H1 (cell line): ENCODE measurements at regions not wholly inside any gene's neighbourhood (a gene's known extent, or its start where the extent isn't known, plus 50 kb on each side); places are given as distances from the start of the nearest gene placed in this dataset.

Source experiments
- CTCF ChIA-PET: fragments of 300-600 bp; sonication (Branson Sonifier 250); formaldehyde crosslinking; loops from one replicate; lab custom pipeline; 2021; ENCODE audit not compliant: partially characterized antibody; lab: Charles Lee
- POLR2A ChIA-PET: fragments of 300-600 bp; sonication (Branson Sonifier 250); formaldehyde crosslinking; loops from one replicate; lab custom pipeline; 2021; ENCODE audit warnings: inconsistent platforms; ENCODE audit not compliant: partially characterized antibody; lab: Charles Lee
- DNase-seq, 2 experiments: peaks; one replicate each; pipeline versions ENCODE4 v3.0.0 to v3.0.0-alpha.2; 2010 to 2022; ENCODE audit warnings: low spot score in 2 of 2, low read depth in 1 of 2, mixed read lengths in 1 of 2
- FAIRE-seq: peaks from 2 replicates; lab custom pipeline; 2011; peaks lifted over from hg19 to GRCh38; lab: Jason Lieb, UNC
- H2AFZ ChIP-seq: 2 replicates; pipeline ENCODE4 v1.8.1; 2012; ENCODE audit warnings: low read length, inconsistent platforms
- H2AK5ac ChIP-seq: 2 replicates; pipeline ENCODE4 v1.6.1; 2013; ENCODE audit warnings: low read depth, low read length
- H2BK120ac ChIP-seq: replicated peaks from 2 replicates; pipeline ENCODE3; 2013; ENCODE audit warnings: low read depth, low read length, inconsistent platforms
- H2BK12ac ChIP-seq: 2 replicates; pipeline ENCODE4 v1.6.1; 2013; ENCODE audit warnings: low read depth, low read length
- H2BK15ac ChIP-seq: 2 replicates; pipeline ENCODE4 v1.6.1; 2013; ENCODE audit warnings: low read length
- H2BK20ac ChIP-seq: 2 replicates; pipeline ENCODE4 v1.6.1; 2013; ENCODE audit warnings: low read length
- H2BK5ac ChIP-seq: 2 replicates; pipeline ENCODE4 v1.6.1; 2013; ENCODE audit warnings: low read depth, low read length
- H3K14ac ChIP-seq: 2 replicates; pipeline ENCODE4 v1.6.1; 2013; ENCODE audit warnings: inconsistent platforms; ENCODE audit not compliant: insufficient read length
- H3K18ac ChIP-seq: 2 replicates; pipeline ENCODE4 v1.6.1; 2013; ENCODE audit warnings: low read length; ENCODE audit errors: extremely low read depth
- H3K23ac ChIP-seq: 2 replicates; pipeline ENCODE4 v1.6.1; 2013; ENCODE audit warnings: inconsistent platforms; ENCODE audit not compliant: insufficient read length
- H3K23me2 ChIP-seq: 2 replicates; pipeline ENCODE4 v1.6.1; 2013; ENCODE audit warnings: low read depth, low read length
- H3K27ac ChIP-seq: 2 replicates; pipeline ENCODE4 v1.6.1; 2011; ENCODE audit warnings: low read depth, low read length, inconsistent platforms
- H3K27me3 ChIP-seq, 4 experiments: replicated peaks in 1 of 4; 1 replicate in 1 of 4; 2 replicates in 3 of 4; pipeline versions ENCODE4 v1.6.1 to v1.8.1; 2011 to 2013; ENCODE audit warnings: low read length in 3 of 4, mild to moderate bottlenecking in 3 of 4, inconsistent platforms in 2 of 4, mixed read lengths in 2 of 4, moderate library complexity in 1 of 4; ENCODE audit not compliant: control insufficient read depth in 3 of 4, insufficient read depth in 3 of 4; ENCODE audit errors: extremely low read depth in 1 of 4
- H3K36me3 ChIP-seq, 4 experiments: 2 replicates each; pipeline versions ENCODE4 v1.6.1 to v1.8.1; 2011 to 2013; ENCODE audit warnings: mild to moderate bottlenecking in 4 of 4, low read length in 3 of 4, moderate library complexity in 2 of 4, control low read depth in 1 of 4, inconsistent platforms in 1 of 4; ENCODE audit not compliant: insufficient read depth in 4 of 4, control insufficient read depth in 2 of 4
- H3K4ac ChIP-seq: replicated peaks from 2 replicates; pipeline ENCODE3; 2013; ENCODE audit warnings: low read length, low read depth, mixed read lengths, inconsistent platforms; ENCODE audit not compliant: insufficient read length
- H3K4me1 ChIP-seq, 4 experiments: replicated peaks in 1 of 4; 1 replicate in 1 of 4; 2 replicates in 3 of 4; pipeline versions ENCODE4 v1.6.1 to v1.8.1; 2011 to 2013; ENCODE audit warnings: low read length in 3 of 4, inconsistent platforms in 2 of 4, mixed read lengths in 1 of 4; ENCODE audit not compliant: insufficient read depth in 4 of 4, control insufficient read depth in 3 of 4
- H3K4me2 ChIP-seq, 2 experiments: 2 replicates each; pipeline versions ENCODE4 v1.6.1 to v1.8.1; 2011 to 2013; ENCODE audit warnings: low read depth in 2 of 2, low read length in 2 of 2, control low read depth in 1 of 2, inconsistent platforms in 1 of 2, mild to moderate bottlenecking in 1 of 2; ENCODE audit not compliant: insufficient read depth in 1 of 2
- H3K4me3 ChIP-seq, 4 experiments: fragments of 200-600, 300-600 bp in 1 of 4; sonication (generic), shearing (Covaris generic), sonication (Bioruptor Twin) in 1 of 4; 2 replicates each; pipeline versions ENCODE4 v1.5.1 to v1.8.1; 2011 to 2016; ENCODE audit warnings: low read length in 4 of 4, low read depth in 3 of 4, control low read depth in 2 of 4, inconsistent platforms in 2 of 4, mild to moderate bottlenecking in 2 of 4, mixed read lengths in 1 of 4, moderate library complexity in 1 of 4; ENCODE audit not compliant: insufficient read depth in 2 of 4; ENCODE audit errors: extremely low read depth in 1 of 4
- H3K56ac ChIP-seq: replicated peaks from 2 replicates; pipeline ENCODE3; 2013; ENCODE audit warnings: low read depth, mild to moderate bottlenecking, mixed read lengths, low read length, inconsistent platforms; ENCODE audit not compliant: insufficient read length
- H3K79me1 ChIP-seq: 2 replicates; pipeline ENCODE4 v1.6.1; 2013; ENCODE audit warnings: low read depth, low read length, control low read depth
- H3K79me2 ChIP-seq, 2 experiments: 2 replicates each; pipeline versions ENCODE4 v1.6.1 to v1.8.1; 2012 to 2013; ENCODE audit warnings: low read length in 2 of 2, mild to moderate bottlenecking in 2 of 2, inconsistent platforms in 1 of 2; ENCODE audit not compliant: insufficient read depth in 2 of 2, control insufficient read depth in 1 of 2
- H3K9ac ChIP-seq, 4 experiments: replicated peaks in 1 of 4; 1 replicate in 1 of 4; 2 replicates in 3 of 4; pipeline versions ENCODE4 v1.6.1 to v1.8.1; 2011 to 2013; ENCODE audit warnings: low read depth in 3 of 4, low read length in 3 of 4, control low read depth in 2 of 4, mild to moderate bottlenecking in 2 of 4, moderate library complexity in 2 of 4, inconsistent platforms in 1 of 4; ENCODE audit errors: extremely low read depth in 1 of 4
- H3K9me3 ChIP-seq, 2 experiments: 2 replicates each; pipeline versions ENCODE4 v1.6.1 to v1.8.1; 2012 to 2013; ENCODE audit warnings: mild to moderate bottlenecking in 2 of 2, moderate library complexity in 2 of 2, control low read depth in 1 of 2, inconsistent platforms in 1 of 2, low read depth in 1 of 2, low read length in 1 of 2, mixed read lengths in 1 of 2; ENCODE audit not compliant: insufficient read depth in 2 of 2
- H4K20me1 ChIP-seq, 2 experiments: replicated peaks in 1 of 2; 2 replicates each; pipeline versions ENCODE3 to v1.8.1; 2011 to 2013; ENCODE audit warnings: inconsistent platforms in 2 of 2, low read length in 2 of 2, mild to moderate bottlenecking in 1 of 2; ENCODE audit not compliant: insufficient read depth in 2 of 2, control insufficient read depth in 1 of 2
- H4K5ac ChIP-seq: 2 replicates; pipeline ENCODE4 v1.6.1; 2013; ENCODE audit warnings: low read length, low read depth, mixed read lengths, inconsistent platforms; ENCODE audit not compliant: insufficient read length
- H4K8ac ChIP-seq: 2 replicates; pipeline ENCODE4 v1.8.0; 2013; ENCODE audit warnings: mild to moderate bottlenecking, moderate library complexity, low read length, inconsistent platforms; ENCODE audit not compliant: insufficient read depth; ENCODE audit errors: extremely low read depth
- H4K91ac ChIP-seq: replicated peaks from 2 replicates; pipeline ENCODE3; 2013; ENCODE audit warnings: low read length, mixed read lengths, inconsistent platforms; ENCODE audit not compliant: insufficient read length
- BCL11A ChIP-seq, 2 experiments: IDR thresholded peaks; one replicate each; pipeline ENCODE4 v1.6.1; 2011; ENCODE audit warnings: low read depth in 2 of 2, low read length in 2 of 2, mild to moderate bottlenecking in 2 of 2
- CBX5 ChIP-seq: fragments of 300-800, 300-1000 bp; sonication (generic); IDR thresholded peaks from 2 replicates; pipeline ENCODE4 v1.7.1; 2016; ENCODE audit warnings: antibody characterized with exemption, low read length, low read depth
- CEBPB ChIP-seq: IDR thresholded peaks from 2 replicates; pipeline ENCODE4 v1.6.1; 2012; ENCODE audit warnings: low read depth, low read length
- EP300 ChIP-seq, 2 experiments: IDR thresholded peaks; 1 replicate in 1 of 2; 2 replicates in 1 of 2; pipeline ENCODE4 v1.6.1; 2011 to 2012; ENCODE audit warnings: low read depth in 2 of 2, low read length in 2 of 2, mild to moderate bottlenecking in 2 of 2, borderline replicate concordance in 1 of 2, inconsistent platforms in 1 of 2, moderate library complexity in 1 of 2
- FOSL1 ChIP-seq: IDR thresholded peaks from 2 replicates; pipeline ENCODE4 v1.6.1; 2011; ENCODE audit warnings: mild to moderate bottlenecking, low read depth, low read length, moderate library complexity; ENCODE audit not compliant: insufficient read depth
- GTF2F1 ChIP-seq: IDR thresholded peaks from 2 replicates; pipeline ENCODE4 v1.6.1; 2012; ENCODE audit warnings: low read depth, low read length, improper control_type of control experiment, borderline replicate concordance
- KDM5A ChIP-seq: fragments of 200-600 bp; IDR thresholded peaks from 2 replicates; pipeline ENCODE4 v1.7.1; 2012; ENCODE audit warnings: mild to moderate bottlenecking, low read length, inconsistent platforms, mixed read lengths
- PHF8 ChIP-seq: fragments of 200-600 bp; sonication (generic); conservative IDR thresholded peaks from 2 replicates; pipeline ENCODE4 v1.7.1; 2012; ENCODE audit warnings: low read depth, mild to moderate bottlenecking, inconsistent platforms, low read length, moderate library complexity
- POLR2AphosphoS5 ChIP-seq: IDR thresholded peaks from 2 replicates; pipeline ENCODE4 v1.6.1; 2011; ENCODE audit warnings: low read depth, low read length
- RBBP5 ChIP-seq: IDR thresholded peaks from 2 replicates; pipeline ENCODE4 v1.7.1; 2012; ENCODE audit warnings: low read depth, mild to moderate bottlenecking, inconsistent platforms, low read length, moderate library complexity, borderline replicate concordance
- RFX5 ChIP-seq: IDR thresholded peaks from 2 replicates; pipeline ENCODE4 v1.6.1; 2011; ENCODE audit warnings: low read depth, low read length, improper control_type of control experiment, borderline replicate concordance
- RXRA ChIP-seq: IDR thresholded peaks from 2 replicates; pipeline ENCODE4 v1.6.1; 2011; ENCODE audit warnings: low read depth, mild to moderate bottlenecking, low read length, moderate library complexity; ENCODE audit not compliant: insufficient read depth
- SIRT6 ChIP-seq: IDR thresholded peaks from one replicate; pipeline ENCODE4 v1.7.1; 2012; ENCODE audit warnings: low read length, inconsistent platforms
- SIX5 ChIP-seq: IDR thresholded peaks from 2 replicates; pipeline ENCODE4 v1.6.1; 2011; ENCODE audit warnings: mild to moderate bottlenecking, low read depth, low read length
- TAF1 ChIP-seq: IDR thresholded peaks from 2 replicates; pipeline ENCODE4 v1.6.1; 2011; ENCODE audit warnings: mild to moderate bottlenecking, low read depth, low read length
- WGBS, 2 experiments: shearing (Covaris generic) in 1 of 2; methylation state at CpG; one replicate each; pipeline versions ENCODE4 v1.1.6 to v1.1.7; 2013 to 2015; ENCODE audit warnings: low lambda C conversion rate in 2 of 2, mixed read lengths in 2 of 2, inconsistent platforms in 1 of 2, low coverage in 1 of 2, missing lambda C conversion rate in 1 of 2; ENCODE audit not compliant: insufficient replicate concordance in 2 of 2, insufficient coverage in 1 of 2, insufficient read length in 1 of 2; ENCODE audit errors: extremely low coverage in 1 of 2, missing lambda C conversion rate in 1 of 2; 5-methylcytosine and 5-hydroxymethylcytosine counted together
- TF ChIP-seq, protein P1 (sequence below): IDR thresholded peaks from 2 replicates; pipeline ENCODE4 v1.6.1; 2012; ENCODE audit warnings: inconsistent platforms

GRCh38 chr6:141758430-141758829 is 374.3 kb upstream of the GJE1 start:
- POLR2A ChIA-PET: no interaction called here
- CTCF ChIA-PET: interaction anchor here (0.9 kb wide), 1 partner anchor 231 kb away, joined by 3 read pairs; no protein-coding TSS in a partner anchor
- TF ChIP-seq TAF1 (no peak), BCL11A (IDR thresholded peaks at IDR 0.05; ENCODE audit: low read depth in 2 of 2, low read length in 2 of 2) (no peak), SIRT6 (no peak), RXRA (no peak), CEBPB (no peak), EP300 (IDR thresholded peaks at IDR 0.05; ENCODE audit: borderline replicate concordance in 1 of 2, low read depth in 2 of 2, low read length in 2 of 2) (no peak), RFX5 (no peak), SIX5 (no peak), CBX5 (no peak), FOSL1 (no peak), PHF8 (no peak), RBBP5 (no peak), KDM5A (no peak), GTF2F1 (no peak), POLR2AphosphoS5 (no peak)
- TF ChIP-seq, protein P1, sequence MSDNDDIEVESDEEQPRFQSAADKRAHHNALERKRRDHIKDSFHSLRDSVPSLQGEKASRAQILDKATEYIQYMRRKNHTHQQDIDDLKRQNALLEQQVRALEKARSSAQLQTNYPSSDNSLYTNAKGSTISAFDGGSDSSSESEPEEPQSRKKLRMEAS: no peak

More at GRCh38 chr6:141758430-141758829, 374.3 kb upstream of the GJE1 start:
- H4K91ac ChIP-seq: no peak overlapping the region
- H4K8ac ChIP-seq: no peak overlapping the region
- no peak overlapping the region for H2BK5ac ChIP-seq
- H2BK20ac ChIP-seq: no peak overlapping the region
- no peaks in the 10 kb centered on the region for H3K36me3 ChIP-seq
- H2BK120ac ChIP-seq: no peak overlapping the region
- no peak overlapping the region for H2BK15ac ChIP-seq
- FAIRE-seq (no peak), DNase-seq (no peak)
- H3K18ac ChIP-seq: no peak overlapping the region
- no peak overlapping the region for H3K4me2 ChIP-seq
- no peaks in the 10 kb centered on the region for H3K79me1 ChIP-seq
- H3K23ac ChIP-seq: no peak overlapping the region
- no peaks in the 10 kb centered on the region for H3K9me3 ChIP-seq
- H3K23me2 ChIP-seq: no peaks in the 10 kb centered on the region
- no peak overlapping the region for H2AFZ ChIP-seq
- no peaks in the 10 kb centered on the region for H3K27me3 ChIP-seq
- H3K9ac ChIP-seq: no peak overlapping the region
- H4K20me1 ChIP-seq: no peaks in the 10 kb centered on the region
- H3K4ac ChIP-seq: no peak overlapping the region
- H3K27ac ChIP-seq: no peak overlapping the region
- H3K79me2 ChIP-seq: no peaks in the 10 kb centered on the region
- no peak overlapping the region for H2BK12ac ChIP-seq
- H4K5ac ChIP-seq: no peak overlapping the region
- no peak overlapping the region for H3K56ac ChIP-seq
- WGBS, 2 experiments: 98% methylated on average over 3 of the region's 3 CpGs; no CpG with 5 or more reads in 1 of the 2 experiments
- H2AK5ac ChIP-seq: no peak overlapping the region
- no peak overlapping the region for H3K14ac ChIP-seq
- H3K4me3 ChIP-seq: no peak overlapping the region
- no peaks in the 10 kb centered on the region for H3K4me1 ChIP-seq
